ENCODE measurements at regions not wholly inside any gene's neighbourhood (a gene's known extent, or its start where the extent isn't known, plus 50 kb on each side); places are given as distances from the start of the nearest gene placed in this dataset.

GRCh38 chr2:175312137-175312536 is 130.6 kb upstream of the ATP5MC3 start:
- H3K36me3 ChIP-seq (ENCODE audit: control insufficient read depth in 4 of 4, insufficient read depth in 4 of 4, low read length in 3 of 4), result no peaks in the 10 kb centered on the region
- no peaks in the 10 kb centered on the region for H3K4me1 ChIP-seq (ENCODE audit: control extremely low read depth in 1 of 4, control insufficient read depth in 4 of 4, insufficient read depth in 4 of 4, low read length in 3 of 4)
- H3K27me3 ChIP-seq (replicated peaks in 2 of 5; ENCODE audit: control insufficient read depth in 4 of 5, insufficient read depth in 5 of 5, low read length in 4 of 5), result peaks cover 0 to 12% (median 5%) of the 10 kb centered on the region in 5 experiments
- H3K27ac ChIP-seq (ENCODE audit: insufficient read depth in 1 of 2, low read depth in 1 of 2, low read length in 2 of 2, poor library complexity in 1 of 2, severe bottlenecking in 2 of 2), result no peak overlapping the region
- no peaks in the 10 kb centered on the region for H3K9me3 ChIP-seq (ENCODE audit: control extremely low read depth in 1 of 5, control insufficient read depth in 4 of 5, insufficient read depth in 2 of 5, low read depth in 1 of 5, low read length in 4 of 5)
- ChIA-PET CTCF (interaction anchor here (1.0 kb wide), 1 partner anchor 16 kb away, joined by 3 read pairs; no protein-coding TSS in a partner anchor), POLR2A (no interaction called here)
- DNase-seq, result no peak
- H3K4me3 ChIP-seq (ENCODE audit: control insufficient read depth in 1 of 7, extremely low read depth in 1 of 7, insufficient read depth in 4 of 7, low read depth in 2 of 7, low read length in 6 of 7), result no peak overlapping the region
- 90% methylated on average over 1 of the region's 2 CpGs for WGBS (ENCODE audit: insufficient coverage)

- Histone ChIP-seq H3K4me3 (ENCODE audit: control insufficient read depth in 1 of 7, extremely low read depth in 1 of 7, insufficient read depth in 4 of 7, low read depth in 2 of 7, low read length in 6 of 7) (no peak overlapping the region), H3K27me3 (replicated peaks in 2 of 5; ENCODE audit: control insufficient read depth in 4 of 5, insufficient read depth in 5 of 5, low read length in 4 of 5) (peaks cover 0 to 10% (median 5%) of the 10 kb centered on the region in 5 experiments), H3K9me3 (ENCODE audit: control extremely low read depth in 1 of 5, control insufficient read depth in 4 of 5, insufficient read depth in 2 of 5, low read depth in 1 of 5, low read length in 4 of 5) (no peaks in the 10 kb centered on the region), H3K27ac (ENCODE audit: insufficient read depth in 1 of 2, low read depth in 1 of 2, low read length in 2 of 2, poor library complexity in 1 of 2, severe bottlenecking in 2 of 2) (no peak overlapping the region), H3K36me3 (ENCODE audit: control insufficient read depth in 4 of 4, insufficient read depth in 4 of 4, low read length in 3 of 4) (no peaks in the 10 kb centered on the region), H3K4me1 (ENCODE audit: control extremely low read depth in 1 of 4, control insufficient read depth in 4 of 4, insufficient read depth in 4 of 4, low read length in 3 of 4) (no peaks in the 10 kb centered on the region)
- 100% methylated on average over 1 of the region's 1 CpG for WGBS (ENCODE audit: insufficient coverage)
- DNase-seq, result no peak
- POLR2A ChIA-PET, result interaction anchor here (0.6 kb wide), 2 partner anchors 8 to 266 kb away, joined by 3 read pairs; no protein-coding TSS in a partner anchor
- CTCF ChIA-PET, result interaction anchor here (1.2 to 1.5 kb wide), 2 partner anchors 12 to 20 kb away, joined by 3 to 4 read pairs; no protein-coding TSS in a partner anchor
These were observed 129.4 kb upstream of the ATP5MC3 start for GRCh38 chr2:175310813-175311504.

GRCh38 chr2:175309799-175310198 is 128.3 kb upstream of the ATP5MC3 start:
- Histone ChIP-seq H3K27me3 (replicated peaks in 2 of 5; ENCODE audit: control insufficient read depth in 4 of 5, insufficient read depth in 5 of 5, low read length in 4 of 5) (peaks cover 0 to 12% (median 5%) of the 10 kb centered on the region in 5 experiments), H3K4me3 (ENCODE audit: control insufficient read depth in 1 of 7, extremely low read depth in 1 of 7, insufficient read depth in 4 of 7, low read depth in 2 of 7, low read length in 6 of 7) (no peak overlapping the region), H3K36me3 (ENCODE audit: control insufficient read depth in 4 of 4, insufficient read depth in 4 of 4, low read length in 3 of 4) (no peaks in the 10 kb centered on the region), H3K27ac (ENCODE audit: insufficient read depth in 1 of 2, low read depth in 1 of 2, low read length in 2 of 2, poor library complexity in 1 of 2, severe bottlenecking in 2 of 2) (no peak overlapping the region), H3K4me1 (ENCODE audit: control extremely low read depth in 1 of 4, control insufficient read depth in 4 of 4, insufficient read depth in 4 of 4, low read length in 3 of 4) (no peaks in the 10 kb centered on the region), H3K9me3 (ENCODE audit: control extremely low read depth in 1 of 5, control insufficient read depth in 4 of 5, insufficient read depth in 2 of 5, low read depth in 1 of 5, low read length in 4 of 5) (no peaks in the 10 kb centered on the region)
- peak; percentile 37 to 57 (median 51) for DNase-seq
- CTCF ChIA-PET, result no interaction called here
- WGBS (ENCODE audit: insufficient coverage), result 69% methylated on average over 2 of the region's 3 CpGs
- POLR2A ChIA-PET, result no interaction called here

GRCh38 chr2:175308005-175308404 is 126.5 kb upstream of the ATP5MC3 start:
- DNase-seq, result no peak
- Histone ChIP-seq H3K9me3 (ENCODE audit: control extremely low read depth in 1 of 5, control insufficient read depth in 4 of 5, insufficient read depth in 2 of 5, low read depth in 1 of 5, low read length in 4 of 5) (no peaks in the 10 kb centered on the region), H3K4me1 (ENCODE audit: control extremely low read depth in 1 of 4, control insufficient read depth in 4 of 4, insufficient read depth in 4 of 4, low read length in 3 of 4) (no peaks in the 10 kb centered on the region), H3K27ac (ENCODE audit: insufficient read depth in 1 of 2, low read depth in 1 of 2, low read length in 2 of 2, poor library complexity in 1 of 2, severe bottlenecking in 2 of 2) (no peak overlapping the region), H3K27me3 (replicated peaks in 2 of 5; ENCODE audit: control insufficient read depth in 4 of 5, insufficient read depth in 5 of 5, low read length in 4 of 5) (peaks cover 0 to 10% (median 3%) of the 10 kb centered on the region in 5 experiments), H3K36me3 (ENCODE audit: control insufficient read depth in 4 of 4, insufficient read depth in 4 of 4, low read length in 3 of 4) (no peaks in the 10 kb centered on the region), H3K4me3 (ENCODE audit: control insufficient read depth in 1 of 7, extremely low read depth in 1 of 7, insufficient read depth in 4 of 7, low read depth in 2 of 7, low read length in 6 of 7) (no peak overlapping the region)
- ChIA-PET POLR2A (no interaction called here), CTCF (no interaction called here)
- WGBS (ENCODE audit: insufficient coverage), result 100% methylated on average over 1 of the region's 4 CpGs

- DNase-seq, result no peak
- no peaks in the 10 kb centered on the region for H3K9me3 ChIP-seq (ENCODE audit: control extremely low read depth in 1 of 5, control insufficient read depth in 4 of 5, insufficient read depth in 2 of 5, low read depth in 1 of 5, low read length in 4 of 5)
- no peaks in the 10 kb centered on the region for H3K36me3 ChIP-seq (ENCODE audit: control insufficient read depth in 4 of 4, insufficient read depth in 4 of 4, low read length in 3 of 4)
- ChIA-PET POLR2A (no interaction called here), CTCF (no interaction called here)
- 93% methylated on average over 2 of the region's 2 CpGs for WGBS (ENCODE audit: insufficient coverage)
- no peak overlapping the region for H3K4me3 ChIP-seq (ENCODE audit: control insufficient read depth in 1 of 7, extremely low read depth in 1 of 7, insufficient read depth in 4 of 7, low read depth in 2 of 7, low read length in 6 of 7)
- H3K27me3 ChIP-seq (replicated peaks in 2 of 5; ENCODE audit: control insufficient read depth in 4 of 5, insufficient read depth in 5 of 5, low read length in 4 of 5), result peaks cover 0 to 11% (median 5%) of the 10 kb centered on the region in 5 experiments
- no peak overlapping the region for H3K27ac ChIP-seq (ENCODE audit: insufficient read depth in 1 of 2, low read depth in 1 of 2, low read length in 2 of 2, poor library complexity in 1 of 2, severe bottlenecking in 2 of 2)
- no peaks in the 10 kb centered on the region for H3K4me1 ChIP-seq (ENCODE audit: control extremely low read depth in 1 of 4, control insufficient read depth in 4 of 4, insufficient read depth in 4 of 4, low read length in 3 of 4)
These were observed 123.0 kb upstream of the ATP5MC3 start for GRCh38 chr2:175304541-175304940.

GRCh38 chr2:175293776-175294175 is 112.3 kb upstream of the ATP5MC3 start:
- WGBS (ENCODE audit: insufficient coverage), result 89% methylated on average over 3 of the region's 4 CpGs
- no peak for DNase-seq
- Histone ChIP-seq H3K27me3 (replicated peaks in 2 of 5; ENCODE audit: control insufficient read depth in 4 of 5, insufficient read depth in 5 of 5, low read length in 4 of 5) (peaks cover 2 to 15% (median 7%) of the 10 kb centered on the region in 5 experiments), H3K4me3 (ENCODE audit: control insufficient read depth in 1 of 7, extremely low read depth in 1 of 7, insufficient read depth in 4 of 7, low read depth in 2 of 7, low read length in 6 of 7) (no peak overlapping the region), H3K4me1 (ENCODE audit: control extremely low read depth in 1 of 4, control insufficient read depth in 4 of 4, insufficient read depth in 4 of 4, low read length in 3 of 4) (no peaks in the 10 kb centered on the region), H3K27ac (ENCODE audit: insufficient read depth in 1 of 2, low read depth in 1 of 2, low read length in 2 of 2, poor library complexity in 1 of 2, severe bottlenecking in 2 of 2) (no peak overlapping the region), H3K9me3 (ENCODE audit: control extremely low read depth in 1 of 5, control insufficient read depth in 4 of 5, insufficient read depth in 2 of 5, low read depth in 1 of 5, low read length in 4 of 5) (peaks cover 0 to 3% (median 0%) of the 10 kb centered on the region in 5 experiments), H3K36me3 (ENCODE audit: control insufficient read depth in 4 of 4, insufficient read depth in 4 of 4, low read length in 3 of 4) (no peaks in the 10 kb centered on the region)
- ChIA-PET CTCF (interaction anchor here (0.7 kb wide), 1 partner anchor 21 kb away, joined by 3 read pairs; no protein-coding TSS in a partner anchor), POLR2A (no interaction called here)

- Histone ChIP-seq H3K9me3 (ENCODE audit: control extremely low read depth in 1 of 5, control insufficient read depth in 4 of 5, insufficient read depth in 2 of 5, low read depth in 1 of 5, low read length in 4 of 5) (peaks cover 0 to 2% (median 0%) of the 10 kb centered on the region in 5 experiments), H3K27ac (ENCODE audit: insufficient read depth in 1 of 2, low read depth in 1 of 2, low read length in 2 of 2, poor library complexity in 1 of 2, severe bottlenecking in 2 of 2) (no peak overlapping the region), H3K27me3 (replicated peaks in 2 of 5; ENCODE audit: control insufficient read depth in 4 of 5, insufficient read depth in 5 of 5, low read length in 4 of 5) (peaks cover 2 to 15% (median 7%) of the 10 kb centered on the region in 5 experiments), H3K4me3 (ENCODE audit: control insufficient read depth in 1 of 7, extremely low read depth in 1 of 7, insufficient read depth in 4 of 7, low read depth in 2 of 7, low read length in 6 of 7) (no peak overlapping the region), H3K36me3 (ENCODE audit: control insufficient read depth in 4 of 4, insufficient read depth in 4 of 4, low read length in 3 of 4) (no peaks in the 10 kb centered on the region), H3K4me1 (ENCODE audit: control extremely low read depth in 1 of 4, control insufficient read depth in 4 of 4, insufficient read depth in 4 of 4, low read length in 3 of 4) (no peaks in the 10 kb centered on the region)
- DNase-seq, result no peak
- 97% methylated on average over 3 of the region's 3 CpGs for WGBS (ENCODE audit: insufficient coverage)
- ChIA-PET CTCF (interaction anchor here (0.7 to 1.6 kb wide), 2 partner anchors 21 to 42 kb away, joined by 3 read pairs; no protein-coding TSS in a partner anchor), POLR2A (no interaction called here)
These were observed 111.7 kb upstream of the ATP5MC3 start for GRCh38 chr2:175293195-175293594.
